Spleen (tissue), 7 donors: ENCODE measurements at regions not wholly inside any gene's neighbourhood (a gene's known extent, or its start where the extent isn't known, plus 50 kb on each side); places are given as distances from the start of the nearest gene placed in this dataset.

Experiments
- POLR2A ChIP-seq, 3 donors: fragments of 450-650 bp; IDR thresholded peaks; one replicate each; pipeline ENCODE4 v1.5.1; 2017; ENCODE audit warnings: antibody characterized with exemption in 3 of 3, mild to moderate bottlenecking in 1 of 3
- POLR2AphosphoS5 ChIP-seq, 3 donors: sonication (generic); formaldehyde crosslinking; IDR thresholded peaks; one replicate each; pipeline ENCODE4 v1.5.1; 2017; ENCODE audit warnings: antibody characterized with exemption in 3 of 3
- TF ChIP-seq, protein P1 (sequence below), 11 experiments: fragments of 200-600 bp in 7 of 11; fragments of 450-650 bp in 4 of 11; sonication (generic) in 4 of 11; IDR thresholded peaks in 8 of 11; conservative IDR thresholded peaks in 3 of 11; 1 replicate in 7 of 11; 2 replicates in 4 of 11; pipeline versions ENCODE4 v1.4.0 to v1.8.0; 2016 to 2021; ENCODE audit warnings: antibody characterized with exemption in 11 of 11, inconsistent platforms in 4 of 11, mild to moderate bottlenecking in 1 of 11
- donor health status: DM: no; HTN: no; CAD: no; lungs with moderate emphysema.
- donor health status: DM: no; HTN: no; CAD: no.
- donor health status: DM: no; HTN: no; CAD: no.

DNA sequence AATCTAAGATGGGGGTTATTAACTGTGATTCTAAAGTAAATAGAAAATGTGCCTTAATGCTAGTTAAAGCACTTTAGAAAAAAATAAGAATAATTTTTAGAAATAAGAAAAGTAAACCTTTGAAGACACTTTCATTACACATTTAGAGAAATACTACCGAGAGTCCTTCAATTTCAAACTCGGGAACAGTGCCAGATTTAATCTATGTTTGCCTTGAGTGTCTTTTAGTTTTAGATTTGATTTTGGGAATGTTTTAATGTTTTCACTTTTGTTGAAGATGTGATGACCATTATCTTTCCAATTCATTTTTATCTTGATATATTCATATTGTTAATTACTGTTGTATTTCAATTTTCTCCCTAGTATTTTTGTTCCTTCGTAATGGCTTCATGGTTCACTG is 592.7 kb upstream of the MGMT start:
- TF ChIP-seq, protein P1, sequence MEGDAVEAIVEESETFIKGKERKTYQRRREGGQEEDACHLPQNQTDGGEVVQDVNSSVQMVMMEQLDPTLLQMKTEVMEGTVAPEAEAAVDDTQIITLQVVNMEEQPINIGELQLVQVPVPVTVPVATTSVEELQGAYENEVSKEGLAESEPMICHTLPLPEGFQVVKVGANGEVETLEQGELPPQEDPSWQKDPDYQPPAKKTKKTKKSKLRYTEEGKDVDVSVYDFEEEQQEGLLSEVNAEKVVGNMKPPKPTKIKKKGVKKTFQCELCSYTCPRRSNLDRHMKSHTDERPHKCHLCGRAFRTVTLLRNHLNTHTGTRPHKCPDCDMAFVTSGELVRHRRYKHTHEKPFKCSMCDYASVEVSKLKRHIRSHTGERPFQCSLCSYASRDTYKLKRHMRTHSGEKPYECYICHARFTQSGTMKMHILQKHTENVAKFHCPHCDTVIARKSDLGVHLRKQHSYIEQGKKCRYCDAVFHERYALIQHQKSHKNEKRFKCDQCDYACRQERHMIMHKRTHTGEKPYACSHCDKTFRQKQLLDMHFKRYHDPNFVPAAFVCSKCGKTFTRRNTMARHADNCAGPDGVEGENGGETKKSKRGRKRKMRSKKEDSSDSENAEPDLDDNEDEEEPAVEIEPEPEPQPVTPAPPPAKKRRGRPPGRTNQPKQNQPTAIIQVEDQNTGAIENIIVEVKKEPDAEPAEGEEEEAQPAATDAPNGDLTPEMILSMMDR (IDR thresholded peaks at IDR 0.05 in 8 of 11, conservative IDR thresholded peaks at IDR 0.05 in 3 of 11) = no peak
- TF ChIP-seq POLR2A (IDR thresholded peaks at IDR 0.05) (no peak), POLR2AphosphoS5 (IDR thresholded peaks at IDR 0.05) (no peak)
